GM06990 (cell line): ENCODE measurements at regions not wholly inside any gene's neighbourhood (a gene's known extent, or its start where the extent isn't known, plus 50 kb on each side); places are given as distances from the start of the nearest gene placed in this dataset.

ENCODE experiments used
- DNase-seq: peaks from one replicate; pipeline ENCODE4 v3.0.0-alpha.2; 2011; ENCODE audit not compliant: insufficient read length; ENCODE audit errors: extremely low read depth
- H3K27me3 ChIP-seq: replicated peaks from 2 replicates; pipeline ENCODE4 v1.6.0; 2011; ENCODE audit warnings: low read length; ENCODE audit not compliant: control insufficient read depth, insufficient read depth
- H3K36me3 ChIP-seq: 2 replicates; pipeline ENCODE4 v1.5.1; 2011; ENCODE audit warnings: low read length; ENCODE audit not compliant: control insufficient read depth, insufficient read depth
- H3K4me3 ChIP-seq: replicated peaks from 2 replicates; pipeline ENCODE4 v1.5.1; 2011; ENCODE audit warnings: low read depth, mild to moderate bottlenecking, control low read depth, low read length
- TF ChIP-seq, protein P1 (sequence below): IDR thresholded peaks from 2 replicates; pipeline ENCODE4 v1.5.1; 2011; ENCODE audit warnings: low read length, control low read depth, mild to moderate bottlenecking, inconsistent platforms; ENCODE audit not compliant: insufficient read depth, poor library complexity, severe bottlenecking

DNA sequence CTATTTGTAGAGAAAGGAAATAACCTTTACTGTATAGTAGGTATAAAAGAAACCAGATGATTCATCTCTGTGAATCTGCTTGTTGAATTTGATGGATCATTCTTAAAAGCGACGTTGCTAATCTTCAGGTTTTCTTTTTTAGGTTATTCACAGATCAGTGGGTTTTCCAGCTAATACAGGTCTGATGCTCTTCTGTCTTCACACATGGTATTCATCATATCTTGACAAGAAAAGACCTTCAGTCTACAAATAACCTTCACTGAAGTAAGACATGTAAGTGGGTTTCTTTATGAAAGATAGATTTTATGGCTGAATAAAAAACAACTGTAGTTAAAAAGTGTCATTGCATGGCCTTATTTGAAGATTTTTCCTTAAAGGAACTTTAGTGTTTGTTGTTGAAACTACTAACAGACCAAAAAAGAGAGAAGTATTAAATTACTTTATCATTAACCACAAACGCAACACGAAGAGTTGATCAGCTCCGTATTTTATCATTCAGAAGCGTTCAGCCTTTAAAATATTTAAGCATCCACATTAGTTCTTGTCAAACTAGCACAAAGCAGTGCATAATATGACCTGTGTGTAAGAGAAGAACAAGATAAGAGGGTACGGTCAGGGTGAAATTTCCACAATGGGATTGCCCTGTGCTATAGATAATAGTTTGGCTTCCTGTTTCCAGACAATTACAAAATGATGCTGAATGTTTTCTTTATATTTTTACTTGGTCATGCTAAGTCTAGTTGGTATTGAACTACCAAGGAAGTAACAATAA lies 299.5 kb downstream of the MZT1 start:
- no peak overlapping the region for H3K4me3 ChIP-seq

DNA sequence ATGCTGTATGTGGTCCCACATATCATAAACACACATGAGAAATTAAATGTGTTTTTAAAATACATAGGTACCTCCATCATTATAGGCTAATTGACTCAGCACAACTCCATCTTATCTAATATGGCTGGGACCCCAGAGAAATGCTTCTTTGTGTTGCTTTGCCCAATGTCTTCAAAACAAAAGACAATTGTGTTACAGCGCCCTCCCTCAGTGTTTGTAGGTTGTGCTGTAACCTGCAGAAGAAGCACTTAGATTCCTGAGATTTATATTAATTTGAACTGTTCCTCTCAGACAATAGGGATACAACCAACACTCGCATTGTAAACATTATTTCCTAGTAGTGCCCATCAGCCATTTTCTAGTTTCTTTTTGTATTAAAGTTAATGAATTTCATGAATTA lies 303.4 kb downstream of the MZT1 start:
- no peaks in the 10 kb centered on the region for H3K36me3 ChIP-seq
- H3K27me3 ChIP-seq, result no peaks in the 10 kb centered on the region
- no peak for DNase-seq
- no peak overlapping the region for H3K4me3 ChIP-seq
- TF ChIP-seq, protein P1, sequence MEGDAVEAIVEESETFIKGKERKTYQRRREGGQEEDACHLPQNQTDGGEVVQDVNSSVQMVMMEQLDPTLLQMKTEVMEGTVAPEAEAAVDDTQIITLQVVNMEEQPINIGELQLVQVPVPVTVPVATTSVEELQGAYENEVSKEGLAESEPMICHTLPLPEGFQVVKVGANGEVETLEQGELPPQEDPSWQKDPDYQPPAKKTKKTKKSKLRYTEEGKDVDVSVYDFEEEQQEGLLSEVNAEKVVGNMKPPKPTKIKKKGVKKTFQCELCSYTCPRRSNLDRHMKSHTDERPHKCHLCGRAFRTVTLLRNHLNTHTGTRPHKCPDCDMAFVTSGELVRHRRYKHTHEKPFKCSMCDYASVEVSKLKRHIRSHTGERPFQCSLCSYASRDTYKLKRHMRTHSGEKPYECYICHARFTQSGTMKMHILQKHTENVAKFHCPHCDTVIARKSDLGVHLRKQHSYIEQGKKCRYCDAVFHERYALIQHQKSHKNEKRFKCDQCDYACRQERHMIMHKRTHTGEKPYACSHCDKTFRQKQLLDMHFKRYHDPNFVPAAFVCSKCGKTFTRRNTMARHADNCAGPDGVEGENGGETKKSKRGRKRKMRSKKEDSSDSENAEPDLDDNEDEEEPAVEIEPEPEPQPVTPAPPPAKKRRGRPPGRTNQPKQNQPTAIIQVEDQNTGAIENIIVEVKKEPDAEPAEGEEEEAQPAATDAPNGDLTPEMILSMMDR, result no peak

More for the DNA sequence above, 299.5 kb downstream of the MZT1 start:
- Histone ChIP-seq H3K36me3 (no peaks in the 10 kb centered on the region), H3K27me3 (no peaks in the 10 kb centered on the region)
- DNase-seq, result no peak
- TF ChIP-seq, protein P1, result no peak

DNA sequence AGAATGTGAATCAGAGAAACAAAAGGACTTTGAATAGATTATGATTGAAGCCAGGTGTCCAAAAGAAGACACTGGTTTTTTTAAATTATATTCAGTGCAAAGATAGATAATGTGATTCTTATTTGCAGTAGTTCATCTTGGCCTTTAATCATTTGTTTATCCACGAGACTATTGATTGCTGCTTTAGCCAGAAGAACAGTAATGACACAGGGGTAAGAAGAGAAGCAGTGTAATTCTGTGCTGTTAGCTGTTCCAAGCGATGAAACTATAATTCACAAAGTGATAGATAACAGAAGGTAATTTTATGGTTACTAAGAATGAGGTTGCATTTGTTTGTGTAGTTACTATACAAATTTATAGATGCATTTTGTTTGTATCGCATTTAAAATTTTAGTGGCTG lies 311.6 kb downstream of the MZT1 start:
- no peaks in the 10 kb centered on the region for H3K36me3 ChIP-seq
- H3K27me3 ChIP-seq, result no peaks in the 10 kb centered on the region
- no peak overlapping the region for H3K4me3 ChIP-seq
- TF ChIP-seq, protein P1, result no peak
- no peak for DNase-seq

DNA sequence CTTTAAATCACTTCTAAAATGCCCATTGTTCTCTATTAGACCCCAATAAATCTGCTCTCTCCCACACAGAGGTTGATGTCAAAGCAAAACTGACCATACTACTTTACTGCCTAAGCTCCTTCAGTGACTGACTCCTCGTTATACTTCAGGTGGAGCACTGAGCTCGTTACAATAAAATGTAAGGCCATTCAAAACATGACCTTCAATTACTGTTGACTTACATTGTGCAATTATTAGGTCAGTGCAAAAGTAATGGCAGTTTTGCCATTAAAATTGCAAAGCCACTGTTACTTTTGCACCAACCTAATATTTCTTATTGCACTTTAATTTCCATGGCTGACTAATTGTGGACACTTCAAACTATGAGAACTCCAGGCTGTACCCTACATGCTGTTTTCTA lies 314.9 kb downstream of the MZT1 start:
- TF ChIP-seq, protein P1, result no peak
- Histone ChIP-seq H3K36me3 (no peaks in the 10 kb centered on the region), H3K4me3 (no peak overlapping the region), H3K27me3 (no peaks in the 10 kb centered on the region)
- DNase-seq, result no peak

DNA sequence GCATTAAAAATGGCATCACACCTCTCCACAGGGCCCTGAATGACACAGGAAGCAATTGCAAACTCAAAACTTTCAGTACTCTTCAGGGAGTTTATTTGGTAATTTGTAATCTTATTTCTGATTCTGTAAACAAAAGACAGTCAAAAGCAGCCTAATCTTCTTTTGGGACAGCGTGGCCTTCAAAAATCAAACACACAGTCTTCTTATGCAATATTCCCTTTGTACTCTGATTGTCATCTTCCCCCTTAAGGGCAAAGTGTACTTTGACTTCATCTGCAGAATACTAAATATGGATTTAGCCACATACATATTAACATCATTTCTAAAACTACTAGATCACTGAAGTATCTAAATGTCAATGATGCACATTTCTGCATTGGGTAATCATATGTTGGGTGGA lies 322.0 kb downstream of the MZT1 start:
- TF ChIP-seq, protein P1, result no peak
- H3K4me3 ChIP-seq, result no peak overlapping the region
- H3K36me3 ChIP-seq, result no peaks in the 10 kb centered on the region
- no peak for DNase-seq
- no peaks in the 10 kb centered on the region for H3K27me3 ChIP-seq
